Activated CD8-positive, alpha-beta memory T cell treated with anti-CD3 and anti-CD28 coated beads for 1 hour (primary cell): ENCODE measurements at regions not wholly inside any gene's neighbourhood (a gene's known extent, or its start where the extent isn't known, plus 50 kb on each side); places are given as distances from the start of the nearest gene placed in this dataset.

Source experiments
- DNase-seq, 2 donors: peaks; one replicate each; pipeline ENCODE4 v3.0.0-alpha.2; 2020; ENCODE audit warnings: low read depth in 1 of 2; ENCODE audit errors: extremely low read depth in 1 of 2

- DNase-seq = no peak
Observed at GRCh38 chr5:74019923-74020322, 393.9 kb downstream of the ARHGEF28 start.

- DNase-seq = no peak
Observed at GRCh38 chr5:74017786-74018211, 391.8 kb downstream of the ARHGEF28 start.

- no peak for DNase-seq
Observed at GRCh38 chr5:74017112-74017511, 391.1 kb downstream of the ARHGEF28 start.

GRCh38 chr5:74016373-74016772 is 390.4 kb downstream of the ARHGEF28 start:
- no peak for DNase-seq

GRCh38 chr5:74015716-74016115 is 389.7 kb downstream of the ARHGEF28 start:
- no peak for DNase-seq

- no peak for DNase-seq
Observed at GRCh38 chr5:74013222-74013621, 387.2 kb downstream of the ARHGEF28 start.

- no peak for DNase-seq
Observed at GRCh38 chr5:74009502-74009901, 383.5 kb downstream of the ARHGEF28 start.

- no peak for DNase-seq
Observed at GRCh38 chr5:74007193-74007592, 381.2 kb downstream of the ARHGEF28 start.

GRCh38 chr5:73999297-73999696 is 373.3 kb downstream of the ARHGEF28 start:
- no peak for DNase-seq

GRCh38 chr5:73998489-73998888 is 372.5 kb downstream of the ARHGEF28 start:
- DNase-seq = no peak

- no peak for DNase-seq
Observed at GRCh38 chr5:73997960-73998359, 372.0 kb downstream of the ARHGEF28 start.

- no peak for DNase-seq
Observed at GRCh38 chr5:73996151-73996755, 370.3 kb downstream of the ARHGEF28 start.

GRCh38 chr5:73994963-73995362 is 369.0 kb downstream of the ARHGEF28 start:
- DNase-seq = no peak
